K562 (cell line): ENCODE measurements at regions not wholly inside any gene's neighbourhood (a gene's known extent, or its start where the extent isn't known, plus 50 kb on each side); places are given as distances from the start of the nearest gene placed in this dataset.

Experiments
- ATAC-seq: fragments of 200-7000 bp; cut with Tn5 transposase; 3 replicates; pipeline ENCODE4 v1.9.1; 2020; ENCODE audit warnings: moderate library complexity
- BruUV-seq: library from RNA; stranded (reverse); fragments of 400-500 nt; replicated peaks from 2 replicates; lab custom pipeline; 2021; lab: Mats Ljungman, UMichigan
- CTCF ChIA-PET: fragments of 300-600 bp; formaldehyde crosslinking; extraction: SDS; loops from one replicate; lab custom pipeline; 2021; ENCODE audit warnings: low intra/inter-chr PET ratio; lab: Yijun Ruan, JAX
- POLR2A ChIA-PET: fragments of 300-600, 350-650 bp; sonication (Branson Sonifier 250); formaldehyde crosslinking; extraction: SDS; loops from one replicate; lab custom pipeline; 2021; ENCODE audit warnings: antibody characterized with exemption, inconsistent platforms; lab: Yijun Ruan, JAX
- DNase-seq, 4 experiments: peaks; one replicate each; pipeline versions ENCODE4 v3.0.0 to v3.0.0-alpha.2; 2011 to 2018; ENCODE audit warnings: low spot score in 3 of 4, mixed read lengths in 3 of 4; ENCODE audit errors: extremely low read depth in 1 of 4
- FAIRE-seq: peaks from 2 replicates; lab custom pipeline; 2011; peaks lifted over from hg19 to GRCh38; lab: Jason Lieb, UNC
- H2AFZ ChIP-seq: 2 replicates; pipeline ENCODE4 v1.6.0; 2011; ENCODE audit warnings: low read depth, low read length, control low read depth, inconsistent platforms
- H3K27ac ChIP-seq: fragments of 200-600 bp; 3 replicates; pipeline ENCODE4 v1.8.0; 2011; ENCODE audit warnings: low read depth, mild to moderate bottlenecking, control low read depth, inconsistent platforms, low read length, moderate library complexity, mixed read lengths; ENCODE audit errors: extremely low read depth
- H3K27me3 ChIP-seq, 2 experiments: fragments of 300-600 bp in 1 of 2; 2 replicates in 1 of 2; 3 replicates in 1 of 2; pipeline versions ENCODE4 v1.6.0 to v1.8.0; 2011; ENCODE audit warnings: inconsistent platforms in 2 of 2, low read length in 2 of 2, mild to moderate bottlenecking in 1 of 2, mixed read lengths in 1 of 2, moderate library complexity in 1 of 2; ENCODE audit not compliant: control insufficient read depth in 2 of 2, insufficient read depth in 2 of 2
- H3K36me3 ChIP-seq: fragments of 300-600 bp; 3 replicates; pipeline ENCODE4 v1.8.0; 2011; ENCODE audit warnings: mild to moderate bottlenecking, low read length, inconsistent platforms; ENCODE audit not compliant: control insufficient read depth, insufficient read depth
- H3K4me1 ChIP-seq, 2 experiments: fragments of 200-600 bp in 1 of 2; replicated peaks in 1 of 2; 2 replicates in 1 of 2; 3 replicates in 1 of 2; pipeline versions ENCODE4 v1.5.1 to v1.8.0; 2011; ENCODE audit warnings: inconsistent platforms in 2 of 2, low read length in 2 of 2, mild to moderate bottlenecking in 1 of 2, mixed read lengths in 1 of 2, moderate library complexity in 1 of 2; ENCODE audit not compliant: control insufficient read depth in 2 of 2, insufficient read depth in 2 of 2
- H3K4me2 ChIP-seq: 2 replicates; pipeline ENCODE4 v1.6.1; 2011; ENCODE audit warnings: low read length, control low read depth, inconsistent platforms, mixed read lengths; ENCODE audit not compliant: insufficient read depth
- H3K4me3 ChIP-seq: fragments of 200-600 bp; sonication (generic), shearing (Covaris generic); 2 replicates; pipeline ENCODE4 v1.5.1; 2016; ENCODE audit warnings: control low read depth, inconsistent platforms
- H3K79me2 ChIP-seq: fragments of 200-600 bp; 3 replicates; pipeline ENCODE4 v1.8.0; 2011; ENCODE audit warnings: low read length, inconsistent platforms; ENCODE audit not compliant: control insufficient read depth, insufficient read depth
- H3K9ac ChIP-seq, 2 experiments: 2 replicates each; pipeline versions ENCODE4 v1.6.0 to v1.6.1; 2011; ENCODE audit warnings: low read depth in 2 of 2, low read length in 2 of 2, control low read depth in 1 of 2, inconsistent platforms in 1 of 2, mild to moderate bottlenecking in 1 of 2, mixed read lengths in 1 of 2; ENCODE audit not compliant: insufficient read depth in 1 of 2
- H3K9me1 ChIP-seq: one replicate; pipeline ENCODE4 v1.6.0; 2011; ENCODE audit warnings: inconsistent platforms, mild to moderate bottlenecking, low read length, moderate library complexity; ENCODE audit not compliant: control insufficient read depth, insufficient read depth
- H3K9me3 ChIP-seq: replicated peaks from 2 replicates; pipeline ENCODE4 v1.5.1; 2011; ENCODE audit warnings: low read depth, low read length, inconsistent platforms; ENCODE audit not compliant: control insufficient read depth, insufficient read depth
- H4K20me1 ChIP-seq: replicated peaks from 2 replicates; pipeline ENCODE4 v1.6.1; 2011; ENCODE audit warnings: low read length, inconsistent platforms, mixed read lengths; ENCODE audit not compliant: control insufficient read depth, insufficient read depth
- ARID2 ChIP-seq: fragments of 450-650 bp; IDR thresholded peaks from 2 replicates; pipeline ENCODE4 v1.6.1; 2017; ENCODE audit warnings: antibody characterized with exemption, mild to moderate bottlenecking
- BACH1 ChIP-seq: fragments of 200-800 bp; sonication (Bioruptor generic); IDR thresholded peaks from 2 replicates; pipeline ENCODE4 v1.6.1; 2016; ENCODE audit warnings: missing genetic modification characterization, missing compliant biosample characterization
- BHLHE40 ChIP-seq: IDR thresholded peaks from 2 replicates; pipeline ENCODE4 v1.6.1; 2011; ENCODE audit warnings: low read length, improper control_type of control experiment
- NFE2 ChIP-seq: IDR thresholded peaks from 2 replicates; pipeline ENCODE4 v1.6.1; 2014; ENCODE audit warnings: antibody characterized with exemption, low read depth
- PHF20 ChIP-seq: fragments of 450-650 bp; IDR thresholded peaks from 2 replicates; pipeline ENCODE4 v1.6.1; 2018; ENCODE audit not compliant: partially characterized antibody
- SMAD1 ChIP-seq: fragments of 150-350 bp; IDR thresholded peaks from 2 replicates; pipeline ENCODE4 v1.6.1; 2014; ENCODE audit warnings: low read length, low read depth; ENCODE audit not compliant: partially characterized antibody
- U2AF1 ChIP-seq: fragments of 200-400 bp; formaldehyde crosslinking; optimal IDR thresholded peaks from 2 replicates; pipeline ENCODE3; 2017; ENCODE audit warnings: mild to moderate bottlenecking, low read depth, low read length, moderate library complexity
- YY1 ChIP-seq, 3 experiments: IDR thresholded peaks; 2 replicates each; pipeline ENCODE4 v1.6.1; 2011; ENCODE audit warnings: low read length in 2 of 3, mild to moderate bottlenecking in 2 of 3, moderate library complexity in 2 of 3, borderline replicate concordance in 1 of 3, control low read depth in 1 of 3, low read depth in 1 of 3; ENCODE audit not compliant: insufficient read depth in 3 of 3, insufficient replicate concordance in 2 of 3, control insufficient read depth in 1 of 3, insufficient read length in 1 of 3; ENCODE audit errors: extremely low read depth in 1 of 3
- ZNF184 ChIP-seq: sonication (generic); formaldehyde crosslinking; IDR thresholded peaks from 2 replicates; pipeline ENCODE4 v1.5.0; 2020; ENCODE audit warnings: missing genetic modification reagents
- ZNF212 ChIP-seq: fragments of 450-650 bp; formaldehyde crosslinking; IDR thresholded peaks from 2 replicates; pipeline ENCODE4 v1.4.0; 2020; ENCODE audit warnings: mild to moderate bottlenecking
- ZNF41 ChIP-seq: fragments of 250-450 bp; sonication (Bioruptor Pico); conservative IDR thresholded peaks from 2 replicates; pipeline ENCODE4 v1.4.0; 2020; ENCODE audit warnings: mild to moderate bottlenecking
- WGBS: fragments of 100-300 bp; shearing (Covaris generic); methylation state at CpG from one replicate; pipeline ENCODE4 v1.1.6; 2016; ENCODE audit warnings: low coverage, mixed read lengths; ENCODE audit not compliant: insufficient coverage; ENCODE audit errors: missing lambda C conversion rate; 5-methylcytosine and 5-hydroxymethylcytosine counted together
- in situ Hi-C: fragments of 300-500 bp; cut with MboI; formaldehyde crosslinking; loops from 4 replicates; pipeline ENCODE4 v1.15.0; 2018; ENCODE audit warnings: inconsistent platforms, mixed read lengths
- intact Hi-C: fragments of 100-400 bp; cut with micrococcal nuclease; formaldehyde crosslinking; loops from 2 replicates; pipeline ENCODE4 v1.14.2; 2022

- TF ChIP-seq YY1 (IDR thresholded peaks at IDR 0.05; ENCODE audit: borderline replicate concordance in 1 of 3, control insufficient read depth in 1 of 3, extremely low read depth in 1 of 3, insufficient read depth in 3 of 3, insufficient read length in 1 of 3, insufficient replicate concordance in 2 of 3, low read depth in 1 of 3, low read length in 2 of 3) (no peak), ZNF184 (no peak)
Observed at GRCh38 chr2:167787021-167787420, 460.4 kb downstream of the STK39 start (continued).

DNA sequence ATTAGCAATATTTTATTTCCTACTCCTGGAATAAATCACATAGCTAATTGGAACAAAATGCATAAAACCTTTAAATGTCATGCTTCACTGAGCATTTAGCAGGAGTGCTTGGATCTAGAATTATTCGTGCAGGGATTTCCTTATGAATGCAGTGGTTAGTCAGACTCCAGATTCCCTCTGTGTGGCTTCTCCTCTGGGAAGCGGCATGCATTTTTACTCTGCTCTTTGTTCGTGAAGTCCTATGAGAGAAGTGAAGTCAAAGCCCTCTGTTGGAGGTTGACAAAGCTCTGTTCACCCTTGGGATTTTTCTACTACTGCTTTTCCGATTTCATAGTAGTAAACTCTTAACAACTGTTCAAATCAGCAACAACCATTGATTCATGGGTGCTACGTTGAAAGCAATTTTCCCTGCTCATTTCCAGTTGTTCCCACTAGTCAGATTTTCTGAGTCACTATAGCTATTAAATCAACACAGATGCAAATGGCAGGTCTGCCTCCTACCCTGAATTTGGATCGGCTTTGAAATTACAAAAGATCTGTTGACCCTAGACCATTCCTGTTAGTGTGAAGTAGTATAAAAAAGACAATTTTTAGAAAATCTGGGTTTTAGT is 461.7 kb downstream of the STK39 start:
- H4K20me1 ChIP-seq: no peaks in the 10 kb centered on the region
- CTCF ChIA-PET: no interaction called here
- no TSS peak for BruUV-seq
- H3K4me2 ChIP-seq: no peak overlapping the region
- POLR2A ChIA-PET: interaction anchor here (0.6 kb wide), 1 partner anchor 9 kb away, joined by 3 read pairs; no protein-coding TSS in a partner anchor
- FAIRE-seq (no peak), ATAC-seq (no peak), DNase-seq (no peak)
- H3K27me3 ChIP-seq: no peaks in the 10 kb centered on the region
- in situ Hi-C loops: no loop called here
- no peak overlapping the region for H3K4me3 ChIP-seq
- H3K9me3 ChIP-seq: no peaks in the 10 kb centered on the region
- no peak overlapping the region for H2AFZ ChIP-seq
- intact Hi-C loops: no loop called here
- H3K79me2 ChIP-seq: no peaks in the 10 kb centered on the region
- no peaks in the 10 kb centered on the region for H3K9me1 ChIP-seq
- H3K4me1 ChIP-seq: no peaks in the 10 kb centered on the region
- no peaks in the 10 kb centered on the region for H3K36me3 ChIP-seq
- no peak overlapping the region for H3K9ac ChIP-seq
- 2% methylated on average over 6 of the region's 6 CpGs for WGBS
- no peak overlapping the region for H3K27ac ChIP-seq
- TF ChIP-seq SMAD1 (no peak), ZNF41 (CRISPR knock-in tag) (no peak), ZNF212 (no peak), U2AF1 (no peak), NFE2 (no peak), BACH1 (no peak), ARID2 (no peak), PHF20 (no peak), BHLHE40 (no peak)
